Progenitor cell of endocrine pancreas (in vitro differentiated cells): ENCODE measurements at regions not wholly inside any gene's neighbourhood (a gene's known extent, or its start where the extent isn't known, plus 50 kb on each side); places are given as distances from the start of the nearest gene placed in this dataset.
A peak's percentile ranks its signal among the peaks of the same experiment; 100 is the strongest.

Experiments
- DNase-seq: peaks from one replicate; pipeline ENCODE4 v3.0.0; 2021; ENCODE audit warnings: low spot score; ENCODE audit not compliant: unreplicated experiment
- H3K27ac Mint-ChIP-seq: 2 replicates; pipeline ENCODE4 v1.8.0; 2021; ENCODE audit warnings: mild to moderate bottlenecking, moderate library complexity, mixed read lengths
- H3K27me3 Mint-ChIP-seq: 2 replicates; pipeline ENCODE4 v1.8.0; 2021; ENCODE audit warnings: mixed read lengths
- H3K36me3 Mint-ChIP-seq: 2 replicates; pipeline ENCODE4 v1.8.0; 2022; ENCODE audit warnings: mixed read lengths; ENCODE audit not compliant: insufficient read depth
- H3K4me1 Mint-ChIP-seq: 2 replicates; pipeline ENCODE4 v1.8.0; 2021; ENCODE audit warnings: low read depth, mixed read lengths
- H3K4me3 Mint-ChIP-seq: 2 replicates; pipeline ENCODE4 v1.8.0; 2021; ENCODE audit warnings: low read depth, mild to moderate bottlenecking, moderate library complexity, mixed read lengths
- H3K9me3 Mint-ChIP-seq: 2 replicates; pipeline ENCODE4 v1.8.0; 2021; ENCODE audit warnings: low read depth, mixed read lengths
- TF ChIP-seq, protein P1 (sequence below): fragments of 200-600 bp; sonication (generic); IDR thresholded peaks from one replicate; pipeline ENCODE4 v1.5.0; 2021; ENCODE audit warnings: antibody characterized with exemption, mild to moderate bottlenecking; ENCODE audit not compliant: unreplicated experiment

DNA sequence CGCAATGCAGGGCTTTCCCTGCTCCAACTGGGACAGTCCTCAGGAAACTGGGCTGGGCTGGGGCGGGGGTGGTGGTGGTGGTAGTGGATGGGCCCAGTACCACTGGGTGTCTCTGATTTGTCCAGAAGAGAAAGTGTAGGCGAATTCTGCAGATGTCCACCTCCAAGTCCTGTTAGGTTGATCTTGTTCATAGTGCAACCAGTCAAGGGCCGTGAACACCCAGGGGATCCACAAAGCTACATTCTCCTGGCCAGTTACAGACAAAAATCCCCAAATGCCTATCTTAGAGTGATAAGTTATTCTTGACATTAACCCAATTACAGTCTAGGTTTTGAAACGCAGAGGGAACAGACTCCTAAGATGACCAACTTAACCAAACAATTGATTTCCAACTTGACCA, 97.5 kb upstream of the SHB start:
- no peak for DNase-seq
- H3K4me1 Mint-ChIP-seq: peaks cover 4% of the 10 kb centered on the region
- H3K9me3 Mint-ChIP-seq: peaks cover 14% of the 10 kb centered on the region
- peaks cover 7% of the 10 kb centered on the region for H3K36me3 Mint-ChIP-seq
- TF ChIP-seq, protein P1, sequence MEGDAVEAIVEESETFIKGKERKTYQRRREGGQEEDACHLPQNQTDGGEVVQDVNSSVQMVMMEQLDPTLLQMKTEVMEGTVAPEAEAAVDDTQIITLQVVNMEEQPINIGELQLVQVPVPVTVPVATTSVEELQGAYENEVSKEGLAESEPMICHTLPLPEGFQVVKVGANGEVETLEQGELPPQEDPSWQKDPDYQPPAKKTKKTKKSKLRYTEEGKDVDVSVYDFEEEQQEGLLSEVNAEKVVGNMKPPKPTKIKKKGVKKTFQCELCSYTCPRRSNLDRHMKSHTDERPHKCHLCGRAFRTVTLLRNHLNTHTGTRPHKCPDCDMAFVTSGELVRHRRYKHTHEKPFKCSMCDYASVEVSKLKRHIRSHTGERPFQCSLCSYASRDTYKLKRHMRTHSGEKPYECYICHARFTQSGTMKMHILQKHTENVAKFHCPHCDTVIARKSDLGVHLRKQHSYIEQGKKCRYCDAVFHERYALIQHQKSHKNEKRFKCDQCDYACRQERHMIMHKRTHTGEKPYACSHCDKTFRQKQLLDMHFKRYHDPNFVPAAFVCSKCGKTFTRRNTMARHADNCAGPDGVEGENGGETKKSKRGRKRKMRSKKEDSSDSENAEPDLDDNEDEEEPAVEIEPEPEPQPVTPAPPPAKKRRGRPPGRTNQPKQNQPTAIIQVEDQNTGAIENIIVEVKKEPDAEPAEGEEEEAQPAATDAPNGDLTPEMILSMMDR: no peak
- no peak overlapping the region for H3K4me3 Mint-ChIP-seq
- no peaks in the 10 kb centered on the region for H3K27me3 Mint-ChIP-seq
- no peak overlapping the region for H3K27ac Mint-ChIP-seq

DNA sequence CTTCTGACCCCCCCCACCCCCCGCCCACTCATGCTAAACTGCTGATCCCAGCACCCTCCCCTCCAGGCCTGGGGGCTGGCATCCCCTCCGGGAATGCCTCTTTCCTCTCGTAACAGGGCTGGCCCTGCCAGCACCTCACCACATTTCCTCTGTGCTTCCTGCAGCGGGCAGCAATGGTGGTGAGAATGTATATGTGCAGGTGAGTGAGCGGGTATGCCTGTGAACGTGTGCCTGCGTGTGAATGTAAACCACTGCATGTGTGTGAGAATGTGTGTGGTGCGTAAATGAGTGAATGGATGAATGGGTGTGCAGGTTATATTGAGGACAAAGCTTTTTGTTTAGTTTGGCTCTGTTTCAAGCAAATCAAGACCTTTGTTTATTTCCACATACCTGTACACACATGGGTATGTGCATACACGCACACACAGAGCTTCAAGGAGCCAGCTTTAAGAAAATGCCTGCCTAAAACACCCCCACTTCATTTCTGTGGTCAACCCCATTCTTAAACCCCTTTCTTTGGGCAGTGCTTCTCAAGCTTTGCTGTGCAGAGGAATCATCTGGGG, 95.7 kb upstream of the SHB start:
- Mint-ChIP-seq H3K36me3 (peaks cover under 1% of the 10 kb centered on the region), H3K4me3 (no peak overlapping the region), H3K4me1 (peaks cover 4% of the 10 kb centered on the region), H3K9me3 (peaks cover 3% of the 10 kb centered on the region), H3K27me3 (no peaks in the 10 kb centered on the region), H3K27ac (no peak overlapping the region)
- TF ChIP-seq, protein P1: no peak
- DNase-seq: no peak

DNA sequence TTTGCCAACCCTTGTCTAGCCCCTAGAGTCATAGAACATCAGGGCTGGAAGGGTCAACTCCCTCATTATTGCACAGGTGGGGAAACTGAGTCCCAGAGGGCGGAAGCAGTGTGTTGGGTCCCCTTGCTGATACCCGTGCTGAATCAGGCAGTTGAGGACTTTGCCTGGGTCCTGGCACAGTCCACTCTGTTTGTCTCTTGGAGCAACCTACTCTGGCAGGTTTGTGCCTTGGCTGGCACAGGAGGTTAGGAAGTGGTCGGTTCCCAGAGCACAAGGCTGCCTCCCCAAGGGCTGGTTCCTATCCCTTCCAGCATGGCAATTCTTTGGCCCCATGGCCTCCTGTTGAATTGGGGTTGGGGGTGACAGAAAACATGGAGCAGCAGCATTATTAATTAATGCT, 94.5 kb upstream of the SHB start:
- no peak for DNase-seq
- Mint-ChIP-seq H3K9me3 (no peaks in the 10 kb centered on the region), H3K36me3 (no peaks in the 10 kb centered on the region), H3K4me3 (no peak overlapping the region), H3K27me3 (no peaks in the 10 kb centered on the region), H3K4me1 (no peaks in the 10 kb centered on the region), H3K27ac (no peak overlapping the region)
- TF ChIP-seq, protein P1: no peak

DNA sequence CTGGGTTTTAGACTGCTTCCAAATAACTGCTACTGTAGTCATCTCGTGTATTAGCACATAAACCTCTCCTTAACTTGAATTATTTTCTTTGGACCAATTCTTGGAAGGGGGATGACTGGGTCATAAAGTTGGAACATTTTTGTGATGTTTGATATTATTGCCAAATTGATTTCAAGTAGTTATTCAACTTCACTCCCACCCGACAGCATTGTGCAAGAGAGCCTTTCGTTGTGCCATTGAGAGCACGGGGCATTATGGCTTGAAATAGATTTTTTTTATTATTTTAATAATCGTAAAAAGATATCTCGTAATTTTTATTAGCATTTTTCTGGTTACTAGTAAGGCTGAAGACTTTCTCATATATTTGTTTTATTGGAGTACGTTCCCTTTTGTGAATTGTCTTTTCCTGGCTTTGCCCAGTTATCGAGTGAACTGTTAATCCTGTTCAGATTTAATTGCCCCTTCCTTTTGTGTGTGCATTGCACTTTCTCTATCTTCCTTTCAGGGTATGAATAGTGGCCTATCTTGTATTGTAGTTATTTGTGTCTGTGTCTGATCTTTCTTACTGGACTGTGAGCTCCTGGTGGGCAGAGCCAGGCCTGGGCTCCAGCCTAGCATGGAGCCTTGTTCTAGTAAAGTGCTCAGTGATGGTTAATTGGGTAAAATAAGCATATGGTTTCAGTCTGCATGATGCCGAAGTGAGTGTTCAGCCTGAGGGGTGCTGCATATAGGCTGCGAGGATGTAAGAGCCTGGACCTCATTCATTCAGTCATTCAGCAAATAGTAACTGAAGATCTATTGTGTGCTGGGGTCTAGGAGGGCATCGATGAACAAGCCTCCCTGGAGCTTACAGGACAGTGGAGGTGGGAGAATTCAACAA, 93.5 kb upstream of the SHB start:
- no peak for DNase-seq
- H3K27me3 Mint-ChIP-seq: no peaks in the 10 kb centered on the region
- H3K27ac Mint-ChIP-seq: no peak overlapping the region
- no peaks in the 10 kb centered on the region for H3K9me3 Mint-ChIP-seq
- H3K4me1 Mint-ChIP-seq: no peaks in the 10 kb centered on the region
- no peaks in the 10 kb centered on the region for H3K36me3 Mint-ChIP-seq
- TF ChIP-seq, protein P1: no peak
- no peak overlapping the region for H3K4me3 Mint-ChIP-seq

DNA sequence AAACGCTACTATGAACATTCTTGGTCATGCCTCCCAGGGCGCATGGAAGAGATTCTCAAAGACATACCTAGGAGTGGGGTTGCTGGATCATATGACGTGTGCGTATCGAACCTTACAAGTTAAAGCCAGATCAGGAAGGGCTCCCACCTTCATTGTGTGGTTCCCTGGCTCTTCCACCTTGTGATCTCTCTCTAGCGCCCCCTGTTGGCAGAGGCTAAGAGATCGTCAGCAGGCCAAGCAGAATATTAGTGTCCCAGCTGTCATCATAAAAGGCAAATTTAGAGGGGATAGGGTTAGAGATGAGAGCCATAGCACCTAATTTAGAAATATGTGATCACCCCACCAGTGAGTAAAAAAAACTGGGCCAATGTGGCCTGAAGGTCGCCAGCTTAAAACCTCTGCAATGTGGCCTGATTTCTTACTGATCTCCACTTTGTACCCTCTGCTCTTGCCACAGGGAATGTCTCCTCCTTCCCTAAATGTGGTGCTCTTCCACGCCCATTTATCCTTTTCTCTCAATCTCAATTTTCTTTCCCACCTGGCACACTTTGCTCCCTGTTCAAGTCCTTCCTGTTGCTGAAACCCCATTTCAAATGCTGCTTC, 91.7 kb upstream of the SHB start:
- DNase-seq: peak; percentile 52
- Mint-ChIP-seq H3K4me1 (peaks cover 2% of the 10 kb centered on the region), H3K27me3 (no peaks in the 10 kb centered on the region), H3K9me3 (no peaks in the 10 kb centered on the region), H3K36me3 (no peaks in the 10 kb centered on the region), H3K27ac (peak overlapping the region; percentile 5), H3K4me3 (no peak overlapping the region)
- TF ChIP-seq, protein P1: peak; percentile 85
